ENCODE measurements at regions not wholly inside any gene's neighbourhood (a gene's known extent, or its start where the extent isn't known, plus 50 kb on each side); places are given as distances from the start of the nearest gene placed in this dataset.

DNA sequence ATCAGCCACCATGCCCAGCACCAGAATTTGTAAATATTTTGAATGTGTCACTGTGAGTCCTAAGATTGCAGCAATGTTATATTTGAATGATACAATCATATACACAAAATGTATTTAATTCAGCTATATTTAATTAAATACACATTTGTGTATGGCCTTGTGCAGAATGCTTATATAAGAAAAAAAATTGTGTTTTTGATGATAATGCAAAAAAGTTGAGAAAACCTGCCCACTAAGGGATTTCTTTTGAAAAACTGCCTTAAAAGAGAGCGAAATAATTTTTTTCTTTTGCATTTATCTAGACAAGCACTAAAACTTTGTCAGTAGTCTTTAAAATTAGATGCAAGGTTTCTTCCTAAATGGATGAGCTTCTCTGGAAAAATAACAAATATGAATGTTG lies 68.1 kb upstream of the OTUD4 start:
- H3K4me3 ChIP-seq (ENCODE audit: low read depth, low read length), result no peak overlapping the region
- no peak for DNase-seq (ENCODE audit: low read depth)
- TF ChIP-seq, protein P1, sequence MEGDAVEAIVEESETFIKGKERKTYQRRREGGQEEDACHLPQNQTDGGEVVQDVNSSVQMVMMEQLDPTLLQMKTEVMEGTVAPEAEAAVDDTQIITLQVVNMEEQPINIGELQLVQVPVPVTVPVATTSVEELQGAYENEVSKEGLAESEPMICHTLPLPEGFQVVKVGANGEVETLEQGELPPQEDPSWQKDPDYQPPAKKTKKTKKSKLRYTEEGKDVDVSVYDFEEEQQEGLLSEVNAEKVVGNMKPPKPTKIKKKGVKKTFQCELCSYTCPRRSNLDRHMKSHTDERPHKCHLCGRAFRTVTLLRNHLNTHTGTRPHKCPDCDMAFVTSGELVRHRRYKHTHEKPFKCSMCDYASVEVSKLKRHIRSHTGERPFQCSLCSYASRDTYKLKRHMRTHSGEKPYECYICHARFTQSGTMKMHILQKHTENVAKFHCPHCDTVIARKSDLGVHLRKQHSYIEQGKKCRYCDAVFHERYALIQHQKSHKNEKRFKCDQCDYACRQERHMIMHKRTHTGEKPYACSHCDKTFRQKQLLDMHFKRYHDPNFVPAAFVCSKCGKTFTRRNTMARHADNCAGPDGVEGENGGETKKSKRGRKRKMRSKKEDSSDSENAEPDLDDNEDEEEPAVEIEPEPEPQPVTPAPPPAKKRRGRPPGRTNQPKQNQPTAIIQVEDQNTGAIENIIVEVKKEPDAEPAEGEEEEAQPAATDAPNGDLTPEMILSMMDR (IDR thresholded peaks at IDR 0.05; ENCODE audit: insufficient read depth, low read depth, low read length, missing control alignments), result no peak

- no peak overlapping the region for H3K4me3 ChIP-seq (ENCODE audit: low read depth, low read length)
- TF ChIP-seq, protein P1 (IDR thresholded peaks at IDR 0.05; ENCODE audit: insufficient read depth, low read depth, low read length, missing control alignments), result peak; percentile 79
- DNase-seq (ENCODE audit: low read depth), result peak; percentile 84
Measured at GRCh38 chr4:145234091-145234706, 53.8 kb upstream of the OTUD4 start.

DNA sequence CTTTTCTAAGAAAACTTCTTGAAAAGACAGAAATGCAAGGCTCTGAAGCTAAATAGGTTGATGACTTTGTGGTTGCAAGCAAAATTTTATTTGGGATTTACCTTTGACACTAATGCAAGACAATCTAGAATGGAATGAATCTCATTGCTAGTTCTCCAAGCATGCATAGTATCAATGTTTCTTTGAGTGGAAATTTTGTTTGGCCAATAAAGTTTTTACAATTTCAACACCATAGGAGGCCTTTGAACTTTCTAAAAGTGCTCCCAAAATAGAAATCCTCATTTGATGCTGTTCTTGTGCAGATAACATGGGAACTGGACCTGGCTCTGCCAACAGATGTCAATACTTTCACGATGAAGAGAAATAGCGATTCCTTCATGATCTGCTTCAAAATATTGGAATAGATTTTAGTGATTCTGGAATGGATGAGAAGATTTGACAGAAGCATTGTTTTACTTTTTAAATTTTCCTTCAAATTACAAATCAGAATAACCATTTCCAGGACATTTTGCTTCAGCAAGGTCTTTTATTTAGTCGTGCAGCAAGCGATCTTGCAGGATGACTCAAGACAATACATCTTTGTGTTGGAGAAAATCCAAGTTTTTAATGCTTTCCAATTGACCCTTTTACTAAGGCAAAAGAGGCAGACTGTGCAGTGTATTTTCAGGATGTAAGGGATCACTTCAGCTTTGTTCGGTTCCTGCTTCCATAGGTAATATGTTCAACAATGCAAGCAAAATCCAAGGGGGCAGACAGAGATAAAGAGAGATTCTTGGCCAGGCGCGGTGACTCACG lies 51.7 kb upstream of the OTUD4 start:
- DNase-seq (ENCODE audit: low read depth), result no peak
- no peak overlapping the region for H3K4me3 ChIP-seq (ENCODE audit: low read depth, low read length)
- TF ChIP-seq, protein P1 (IDR thresholded peaks at IDR 0.05; ENCODE audit: insufficient read depth, low read depth, low read length, missing control alignments), result no peak

- no peak overlapping the region for H3K4me3 ChIP-seq (ENCODE audit: low read depth, low read length)
- TF ChIP-seq, protein P1 (IDR thresholded peaks at IDR 0.05; ENCODE audit: insufficient read depth, low read depth, low read length, missing control alignments), result no peak
- DNase-seq (ENCODE audit: low read depth), result no peak
Measured at GRCh38 chr4:145230726-145231125, 50.3 kb upstream of the OTUD4 start.

All from GM12865 (cell line).